ENCODE measurements at regions not wholly inside any gene's neighbourhood (a gene's known extent, or its start where the extent isn't known, plus 50 kb on each side); places are given as distances from the start of the nearest gene placed in this dataset.

- TF ChIP-seq BCL3 (CRISPR knock-in tag; IDR thresholded peaks at IDR 0.05) (no peak), CEBPB (IDR thresholded peaks at IDR 0.05; ENCODE audit: borderline replicate concordance, low read depth, low read length) (no peak), PLSCR1 (CRISPR knock-in tag; IDR thresholded peaks at IDR 0.05; ENCODE audit: borderline replicate concordance) (no peak), EZH2 (conservative IDR thresholded peaks at IDR 0.05; ENCODE audit: low read depth, low read length) (no peak), ZNF687 (CRISPR knock-in tag; IDR thresholded peaks at IDR 0.05) (no peak), ZNF253 (CRISPR knock-in tag; IDR thresholded peaks at IDR 0.05; ENCODE audit: borderline replicate concordance) (no peak), ZNF281 (CRISPR knock-in tag; IDR thresholded peaks at IDR 0.05; ENCODE audit: borderline replicate concordance) (no peak), ZNF704 (CRISPR knock-in tag; IDR thresholded peaks at IDR 0.05; ENCODE audit: borderline replicate concordance) (no peak), THAP8 (CRISPR knock-in tag; IDR thresholded peaks at IDR 0.05; ENCODE audit: borderline replicate concordance) (no peak), POLR2AphosphoS5 (IDR thresholded peaks at IDR 0.05; ENCODE audit: low read depth, low read length) (no peak), CTCF (CRISPR knock-in tag; IDR thresholded peaks at IDR 0.05) (no peak), ZBTB43 (CRISPR knock-in tag; conservative IDR thresholded peaks at IDR 0.05) (no peak)
These were observed 638.5 kb downstream of the TBC1D22A start for GRCh38 chr22:47400701-47401591.

All from HepG2 (cell line).